ENCODE measurements at regions not wholly inside any gene's neighbourhood (a gene's known extent, or its start where the extent isn't known, plus 50 kb on each side); places are given as distances from the start of the nearest gene placed in this dataset.

- Histone ChIP-seq H3K4me1 (ENCODE audit: control insufficient read depth in 2 of 2, insufficient read depth in 2 of 2, low read length in 2 of 2) (no peaks in the 10 kb centered on the region), H3K27me3 (ENCODE audit: control insufficient read depth in 2 of 2, insufficient read depth in 1 of 2, low read length in 1 of 2) (no peaks in the 10 kb centered on the region), H3K4me3 (ENCODE audit: low read length in 2 of 2) (no peak overlapping the region), H3K36me3 (ENCODE audit: control insufficient read depth in 2 of 2, insufficient read depth in 2 of 2, low read length in 1 of 2) (no peaks in the 10 kb centered on the region), H3K27ac (ENCODE audit: low read depth in 1 of 2, low read length in 1 of 2) (no peak overlapping the region), H3K9me3 (ENCODE audit: control insufficient read depth in 2 of 2, insufficient read depth in 1 of 2, low read length in 1 of 2) (no peaks in the 10 kb centered on the region)
- WGBS, result 96% methylated on average over 2 of the region's 2 CpGs
- no peak for DNase-seq (ENCODE audit: low read depth in 6 of 9, low spot score in 9 of 9)
Measured at GRCh38 chr11:109298865-109299264, 123.1 kb upstream of the C11orf87 start.

DNA sequence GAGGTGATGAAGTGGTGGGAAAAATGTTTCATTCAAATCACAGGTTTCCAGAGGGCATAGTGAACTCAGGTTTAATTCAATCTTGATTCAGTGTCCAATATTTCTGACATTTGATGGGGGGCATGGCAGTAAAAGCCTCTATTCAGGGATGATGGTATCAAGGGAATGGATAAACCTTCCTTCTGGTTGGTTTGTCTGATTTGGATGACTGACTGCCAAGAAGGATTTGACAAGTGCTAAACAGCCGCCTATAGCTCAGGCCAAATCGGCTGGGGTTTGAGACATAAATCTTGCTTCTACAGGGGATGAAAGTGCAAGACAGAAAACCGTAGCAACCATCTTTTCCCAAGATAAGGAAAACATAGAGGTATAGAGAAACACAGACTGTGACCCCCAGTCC is 121.8 kb upstream of the C11orf87 start:
- WGBS, result 88% methylated on average over 3 of the region's 3 CpGs
- no peak for DNase-seq (ENCODE audit: low read depth in 6 of 9, low spot score in 9 of 9)
- no peaks in the 10 kb centered on the region for H3K4me1 ChIP-seq (ENCODE audit: control insufficient read depth in 2 of 2, insufficient read depth in 2 of 2, low read length in 2 of 2)
- H3K4me3 ChIP-seq (ENCODE audit: low read length in 2 of 2), result no peak overlapping the region
- H3K36me3 ChIP-seq (ENCODE audit: control insufficient read depth in 2 of 2, insufficient read depth in 2 of 2, low read length in 1 of 2), result no peaks in the 10 kb centered on the region
- H3K27me3 ChIP-seq (ENCODE audit: control insufficient read depth in 2 of 2, insufficient read depth in 1 of 2, low read length in 1 of 2), result no peaks in the 10 kb centered on the region
- H3K27ac ChIP-seq (ENCODE audit: low read depth in 1 of 2, low read length in 1 of 2), result no peak overlapping the region
- no peaks in the 10 kb centered on the region for H3K9me3 ChIP-seq (ENCODE audit: control insufficient read depth in 2 of 2, insufficient read depth in 1 of 2, low read length in 1 of 2)

DNA sequence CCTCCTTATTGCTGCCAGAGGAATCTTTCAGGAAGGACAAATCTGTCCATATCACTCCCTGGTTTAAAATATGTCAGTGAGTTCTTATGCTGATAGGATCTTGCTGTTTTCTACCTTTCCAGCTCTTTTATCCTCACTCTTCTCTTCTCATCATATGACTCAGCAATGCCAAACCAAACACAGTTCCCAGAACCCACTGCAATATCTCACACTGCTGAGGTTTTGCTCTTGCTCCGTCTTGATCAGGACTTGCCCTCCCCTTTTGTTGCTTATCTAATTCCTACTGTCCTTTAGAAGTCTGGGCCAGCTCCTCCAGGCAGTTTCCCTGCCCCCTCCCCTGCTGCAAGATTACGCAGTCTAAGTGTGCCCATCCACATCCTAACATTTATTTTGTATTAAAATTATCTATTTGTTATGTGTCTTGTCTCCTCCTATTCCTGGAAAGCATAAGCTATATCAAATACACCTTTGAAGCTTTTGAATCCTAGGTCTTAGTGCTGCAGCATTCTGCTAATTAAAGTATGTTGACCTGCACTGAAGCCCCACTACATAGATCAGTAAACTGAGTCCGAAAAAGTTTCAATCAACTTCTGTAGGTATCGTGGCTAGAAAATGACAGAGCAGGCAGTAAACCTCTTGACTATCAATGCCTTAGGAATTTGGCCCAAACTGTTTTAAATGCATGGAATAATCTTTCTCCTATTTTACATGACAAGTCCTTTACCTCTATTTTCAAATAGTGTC is 119.2 kb upstream of the C11orf87 start:
- Histone ChIP-seq H3K27me3 (ENCODE audit: control insufficient read depth in 2 of 2, insufficient read depth in 1 of 2, low read length in 1 of 2) (no peaks in the 10 kb centered on the region), H3K4me1 (ENCODE audit: control insufficient read depth in 2 of 2, insufficient read depth in 2 of 2, low read length in 2 of 2) (no peaks in the 10 kb centered on the region), H3K4me3 (ENCODE audit: low read length in 2 of 2) (no peak overlapping the region), H3K9me3 (ENCODE audit: control insufficient read depth in 2 of 2, insufficient read depth in 1 of 2, low read length in 1 of 2) (no peaks in the 10 kb centered on the region), H3K27ac (ENCODE audit: low read depth in 1 of 2, low read length in 1 of 2) (no peak overlapping the region), H3K36me3 (ENCODE audit: control insufficient read depth in 2 of 2, insufficient read depth in 2 of 2, low read length in 1 of 2) (no peaks in the 10 kb centered on the region)
- no peak for DNase-seq (ENCODE audit: low read depth in 6 of 9, low spot score in 9 of 9)
- WGBS, result 86% methylated on average over 4 of the region's 4 CpGs

- no peaks in the 10 kb centered on the region for H3K9me3 ChIP-seq (ENCODE audit: control insufficient read depth in 2 of 2, insufficient read depth in 1 of 2, low read length in 1 of 2)
- no peak overlapping the region for H3K4me3 ChIP-seq (ENCODE audit: low read length in 2 of 2)
- H3K36me3 ChIP-seq (ENCODE audit: control insufficient read depth in 2 of 2, insufficient read depth in 2 of 2, low read length in 1 of 2), result no peaks in the 10 kb centered on the region
- no peak overlapping the region for H3K27ac ChIP-seq (ENCODE audit: low read depth in 1 of 2, low read length in 1 of 2)
- 93% methylated on average over 1 of the region's 1 CpG for WGBS
- no peaks in the 10 kb centered on the region for H3K27me3 ChIP-seq (ENCODE audit: control insufficient read depth in 2 of 2, insufficient read depth in 1 of 2, low read length in 1 of 2)
- no peak for DNase-seq (ENCODE audit: low read depth in 6 of 9, low spot score in 9 of 9)
- no peaks in the 10 kb centered on the region for H3K4me1 ChIP-seq (ENCODE audit: control insufficient read depth in 2 of 2, insufficient read depth in 2 of 2, low read length in 2 of 2)
Measured at GRCh38 chr11:109303342-109303741, 118.6 kb upstream of the C11orf87 start.

DNA sequence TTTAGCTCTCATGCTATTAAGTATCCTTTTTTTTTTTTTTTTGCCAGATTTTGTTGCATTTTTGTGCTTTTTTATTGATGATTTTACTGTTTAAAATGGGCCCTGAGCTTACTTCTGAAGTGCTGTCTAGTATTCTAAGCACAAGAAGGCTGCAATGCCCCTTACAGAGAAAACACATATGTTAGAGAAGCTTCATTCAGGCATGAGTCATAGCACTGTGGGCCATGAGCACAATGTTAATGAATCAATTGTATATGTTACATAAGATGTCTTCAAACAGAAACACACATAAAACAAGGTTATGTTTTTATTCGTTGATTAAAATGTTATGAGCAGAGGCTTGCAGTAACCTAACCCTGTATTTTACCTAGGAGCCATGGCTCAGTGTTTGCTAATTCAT is 117.8 kb upstream of the C11orf87 start:
- 93% methylated on average over 1 of the region's 1 CpG for WGBS
- DNase-seq (ENCODE audit: low read depth in 6 of 9, low spot score in 9 of 9), result no peak
- no peaks in the 10 kb centered on the region for H3K9me3 ChIP-seq (ENCODE audit: control insufficient read depth in 2 of 2, insufficient read depth in 1 of 2, low read length in 1 of 2)
- H3K27ac ChIP-seq (ENCODE audit: low read depth in 1 of 2, low read length in 1 of 2), result no peak overlapping the region
- H3K4me1 ChIP-seq (ENCODE audit: control insufficient read depth in 2 of 2, insufficient read depth in 2 of 2, low read length in 2 of 2), result no peaks in the 10 kb centered on the region
- H3K4me3 ChIP-seq (ENCODE audit: low read length in 2 of 2), result no peak overlapping the region
- no peaks in the 10 kb centered on the region for H3K36me3 ChIP-seq (ENCODE audit: control insufficient read depth in 2 of 2, insufficient read depth in 2 of 2, low read length in 1 of 2)
- H3K27me3 ChIP-seq (ENCODE audit: control insufficient read depth in 2 of 2, insufficient read depth in 1 of 2, low read length in 1 of 2), result no peaks in the 10 kb centered on the region

DNA sequence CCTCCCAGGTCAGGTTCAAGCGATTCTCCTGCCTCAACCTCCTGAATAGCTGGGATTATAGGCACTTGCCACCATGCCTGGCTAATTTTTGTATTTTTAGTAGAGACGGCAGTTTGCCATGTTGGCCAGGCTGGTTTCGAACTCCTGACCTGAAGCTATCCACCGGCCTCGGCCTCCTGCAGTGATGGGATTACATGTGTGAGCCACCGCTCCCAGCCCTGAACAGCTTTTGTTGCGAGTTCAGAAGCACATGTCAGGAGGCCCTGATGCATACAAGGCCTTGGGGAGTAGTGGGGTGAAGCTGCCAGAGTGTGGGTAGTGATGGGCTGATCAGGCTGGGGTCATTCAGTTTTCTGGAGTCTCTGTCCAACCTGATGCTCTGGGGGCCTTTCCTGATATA is 117.0 kb upstream of the C11orf87 start:
- no peaks in the 10 kb centered on the region for H3K27me3 ChIP-seq (ENCODE audit: control insufficient read depth in 2 of 2, insufficient read depth in 1 of 2, low read length in 1 of 2)
- 95% methylated on average over 7 of the region's 7 CpGs for WGBS
- DNase-seq (ENCODE audit: low read depth in 6 of 9, low spot score in 9 of 9), result no peak

GRCh38 chr11:109306322-109306721 is 115.7 kb upstream of the C11orf87 start:
- Histone ChIP-seq H3K4me3 (ENCODE audit: low read length in 2 of 2) (no peak overlapping the region), H3K27me3 (ENCODE audit: control insufficient read depth in 2 of 2, insufficient read depth in 1 of 2, low read length in 1 of 2) (no peaks in the 10 kb centered on the region), H3K27ac (ENCODE audit: low read depth in 1 of 2, low read length in 1 of 2) (no peak overlapping the region), H3K9me3 (ENCODE audit: control insufficient read depth in 2 of 2, insufficient read depth in 1 of 2, low read length in 1 of 2) (no peaks in the 10 kb centered on the region), H3K4me1 (ENCODE audit: control insufficient read depth in 2 of 2, insufficient read depth in 2 of 2, low read length in 2 of 2) (no peaks in the 10 kb centered on the region), H3K36me3 (ENCODE audit: control insufficient read depth in 2 of 2, insufficient read depth in 2 of 2, low read length in 1 of 2) (no peaks in the 10 kb centered on the region)
- 86% methylated on average over 2 of the region's 2 CpGs for WGBS
- DNase-seq (ENCODE audit: low read depth in 6 of 9, low spot score in 9 of 9), result no peak

More for the DNA sequence above, 117.0 kb upstream of the C11orf87 start:
- no peaks in the 10 kb centered on the region for H3K4me1 ChIP-seq (ENCODE audit: control insufficient read depth in 2 of 2, insufficient read depth in 2 of 2, low read length in 2 of 2)
- H3K27ac ChIP-seq (ENCODE audit: low read depth in 1 of 2, low read length in 1 of 2), result no peak overlapping the region
- no peaks in the 10 kb centered on the region for H3K9me3 ChIP-seq (ENCODE audit: control insufficient read depth in 2 of 2, insufficient read depth in 1 of 2, low read length in 1 of 2)
- H3K36me3 ChIP-seq (ENCODE audit: control insufficient read depth in 2 of 2, insufficient read depth in 2 of 2, low read length in 1 of 2), result no peaks in the 10 kb centered on the region
- H3K4me3 ChIP-seq (ENCODE audit: low read length in 2 of 2), result no peak overlapping the region

DNA sequence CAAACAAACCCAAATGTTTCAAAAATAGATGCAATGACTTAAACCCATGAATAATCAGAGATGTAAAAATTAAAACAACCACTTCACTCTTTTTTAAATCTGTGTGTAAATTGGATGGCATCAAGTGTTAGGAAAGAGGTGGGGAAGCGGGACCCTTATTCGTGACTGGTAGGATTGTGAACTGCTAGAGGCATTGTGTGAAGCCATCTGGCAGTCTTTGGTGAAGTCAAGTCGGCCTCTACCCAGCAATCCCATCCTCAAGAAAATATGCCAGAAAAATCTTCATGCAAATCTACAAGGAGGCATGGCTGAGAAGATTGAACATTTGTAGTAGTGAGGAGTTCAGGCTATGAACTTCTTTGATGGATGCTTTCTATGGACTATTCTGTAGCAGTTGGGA is 114.6 kb upstream of the C11orf87 start:
- no peak for DNase-seq (ENCODE audit: low read depth in 6 of 9, low spot score in 9 of 9)
- Histone ChIP-seq H3K27me3 (ENCODE audit: control insufficient read depth in 2 of 2, insufficient read depth in 1 of 2, low read length in 1 of 2) (no peaks in the 10 kb centered on the region), H3K4me3 (ENCODE audit: low read length in 2 of 2) (no peak overlapping the region), H3K36me3 (ENCODE audit: control insufficient read depth in 2 of 2, insufficient read depth in 2 of 2, low read length in 1 of 2) (no peaks in the 10 kb centered on the region), H3K9me3 (ENCODE audit: control insufficient read depth in 2 of 2, insufficient read depth in 1 of 2, low read length in 1 of 2) (no peaks in the 10 kb centered on the region), H3K27ac (ENCODE audit: low read depth in 1 of 2, low read length in 1 of 2) (no peak overlapping the region), H3K4me1 (ENCODE audit: control insufficient read depth in 2 of 2, insufficient read depth in 2 of 2, low read length in 2 of 2) (no peaks in the 10 kb centered on the region)
- 98% methylated on average over 3 of the region's 3 CpGs for WGBS

- Histone ChIP-seq H3K36me3 (ENCODE audit: control insufficient read depth in 2 of 2, insufficient read depth in 2 of 2, low read length in 1 of 2) (no peaks in the 10 kb centered on the region), H3K4me3 (ENCODE audit: low read length in 2 of 2) (no peak overlapping the region), H3K27me3 (ENCODE audit: control insufficient read depth in 2 of 2, insufficient read depth in 1 of 2, low read length in 1 of 2) (no peaks in the 10 kb centered on the region), H3K4me1 (ENCODE audit: control insufficient read depth in 2 of 2, insufficient read depth in 2 of 2, low read length in 2 of 2) (no peaks in the 10 kb centered on the region), H3K27ac (ENCODE audit: low read depth in 1 of 2, low read length in 1 of 2) (no peak overlapping the region), H3K9me3 (ENCODE audit: control insufficient read depth in 2 of 2, insufficient read depth in 1 of 2, low read length in 1 of 2) (no peaks in the 10 kb centered on the region)
- no peak for DNase-seq (ENCODE audit: low read depth in 6 of 9, low spot score in 9 of 9)
- 92% methylated on average over 3 of the region's 3 CpGs for WGBS
Measured at GRCh38 chr11:109308551-109308950, 113.4 kb upstream of the C11orf87 start.

Measured in thymus (tissue), 11 donors.